HCT116 (cell line): ENCODE measurements at regions not wholly inside any gene's neighbourhood (a gene's known extent, or its start where the extent isn't known, plus 50 kb on each side); places are given as distances from the start of the nearest gene placed in this dataset.

ENCODE experiments used
- ATAC-seq: fragments of 200-7000 bp; cut with Tn5 transposase; 2 replicates; pipeline ENCODE4 v1.9.1; 2020; ENCODE audit warnings: mild to moderate bottlenecking, moderate library complexity
- BruUV-seq: library from RNA; stranded (reverse); fragments of 400-500 nt; replicated peaks from 2 replicates; lab custom pipeline; 2021; lab: Mats Ljungman, UMichigan
- CTCF ChIA-PET: fragments of 300-600 bp; sonication (Branson Sonifier 250); formaldehyde crosslinking; loops from one replicate; lab custom pipeline; 2021; ENCODE audit warnings: antibody characterized with exemption; lab: Charles Lee
- POLR2A ChIA-PET: fragments of 300-600, 350-600 bp; sonication (Branson Sonifier 250); formaldehyde crosslinking; loops from one replicate; lab custom pipeline; 2021; ENCODE audit warnings: antibody characterized with exemption; lab: Charles Lee
- RAD21 ChIA-PET, 2 experiments: fragments of 300-600 bp; sonication (Branson Sonifier 250); formaldehyde crosslinking; loops; one replicate each; lab custom pipeline; 2023; ENCODE audit warnings: low total read pairs in 2 of 2; ENCODE audit not compliant: uncharacterized antibody in 2 of 2, unreplicated experiment in 2 of 2, low non-redundant PET in 1 of 2; lab: Charles Lee
- DNase-seq: peaks from one replicate; pipeline ENCODE4 v3.0.0-alpha.2; 2010; ENCODE audit warnings: low read depth, low spot score
- H2AFZ ChIP-seq: fragments of 200-600 bp; shearing (Covaris generic), sonication (generic); 2 replicates; pipeline ENCODE4 v1.6.1; 2017; ENCODE audit warnings: low read depth, mixed run types, mixed read lengths, antibody characterized with exemption, low read length; ENCODE audit not compliant: poor library complexity, severe bottlenecking
- H3K27ac ChIP-seq: 2 replicates; pipeline ENCODE4 v1.5.1; 2012; ENCODE audit warnings: low read depth, low read length
- H3K27me3 ChIP-seq: fragments of 200-600 bp; sonication (generic); 2 replicates; pipeline ENCODE4 v1.6.1; 2016; ENCODE audit warnings: mixed run types, low read length, mixed read lengths; ENCODE audit not compliant: insufficient read depth
- H3K36me3 ChIP-seq, 2 experiments: fragments of 200-500 bp in 1 of 2; fragments of 200-600 bp in 1 of 2; sonication (Bioruptor generic) in 1 of 2; sonication (generic) in 1 of 2; 2 replicates each; pipeline versions ENCODE4 v1.5.1 to v1.6.1; 2014 to 2016; ENCODE audit warnings: low read length in 2 of 2, inconsistent platforms in 1 of 2, mixed read lengths in 1 of 2, mixed run types in 1 of 2; ENCODE audit not compliant: insufficient read depth in 2 of 2, control insufficient read depth in 1 of 2
- H3K4me1 ChIP-seq, 2 experiments: fragments of 200-600 bp in 1 of 2; sonication (generic) in 1 of 2; 2 replicates each; pipeline versions ENCODE4 v1.5.1 to v1.6.1; 2012 to 2017; ENCODE audit warnings: low read length in 2 of 2, inconsistent platforms in 1 of 2, mild to moderate bottlenecking in 1 of 2, mixed read lengths in 1 of 2, mixed run types in 1 of 2, moderate library complexity in 1 of 2; ENCODE audit not compliant: insufficient read depth in 2 of 2, control insufficient read depth in 1 of 2
- H3K4me2 ChIP-seq: fragments of 200-600 bp; sonication (generic); 2 replicates; pipeline ENCODE4 v1.6.1; 2017; ENCODE audit warnings: mixed run types, low read length, mixed read lengths
- H3K4me3 ChIP-seq, 2 experiments: fragments of 200-600 bp in 1 of 2; sonication (generic) in 1 of 2; replicated peaks in 1 of 2; 2 replicates each; pipeline ENCODE4 v1.5.1; 2011 to 2016; ENCODE audit warnings: low read length in 2 of 2, control low read depth in 1 of 2, low read depth in 1 of 2, mild to moderate bottlenecking in 1 of 2, mixed read lengths in 1 of 2, mixed run types in 1 of 2
- H3K79me2 ChIP-seq: fragments of 200-600 bp; sonication (generic); 2 replicates; pipeline ENCODE4 v1.6.1; 2017; ENCODE audit warnings: mild to moderate bottlenecking, mixed run types, low read length, moderate library complexity, mixed read lengths; ENCODE audit not compliant: insufficient read depth
- H3K9ac ChIP-seq: fragments of 200-600 bp; sonication (generic); 2 replicates; pipeline ENCODE4 v1.6.1; 2016; ENCODE audit warnings: low read length, mixed read lengths
- H3K9me2 ChIP-seq: fragments of 200-600 bp; sonication (generic), shearing (Covaris generic); 2 replicates; pipeline ENCODE4 v1.6.1; 2017; ENCODE audit warnings: mixed run types, mild to moderate bottlenecking, moderate library complexity; ENCODE audit not compliant: insufficient read depth
- H3K9me3 ChIP-seq, 2 experiments: fragments of 200-500 bp in 1 of 2; fragments of 200-600 bp in 1 of 2; sonication (Bioruptor generic) in 1 of 2; sonication (generic) in 1 of 2; 2 replicates each; pipeline ENCODE4 v1.6.1; 2014 to 2017; ENCODE audit warnings: low read length in 2 of 2, mixed read lengths in 2 of 2, inconsistent platforms in 1 of 2, low read depth in 1 of 2, mild to moderate bottlenecking in 1 of 2, mixed run types in 1 of 2, moderate library complexity in 1 of 2; ENCODE audit not compliant: control insufficient read depth in 1 of 2, insufficient read depth in 1 of 2
- H4K20me1 ChIP-seq: fragments of 200-600 bp; sonication (generic), shearing (Covaris generic); 2 replicates; pipeline ENCODE4 v1.6.1; 2017; ENCODE audit warnings: mixed run types, mild to moderate bottlenecking, moderate library complexity; ENCODE audit not compliant: insufficient read depth
- EGR1 ChIP-seq: IDR thresholded peaks from 2 replicates; pipeline ENCODE4 v1.6.1; 2012; ENCODE audit warnings: low read depth
- ELF1 ChIP-seq: IDR thresholded peaks from 2 replicates; pipeline ENCODE4 v1.6.1; 2012; ENCODE audit warnings: low read depth, borderline replicate concordance
- EZH2 ChIP-seq: fragments of 200-600 bp; sonication (generic); IDR thresholded peaks from 2 replicates; pipeline ENCODE4 v1.6.1; 2017; ENCODE audit warnings: antibody characterized with exemption, mixed run types
- EZH2phosphoT487 ChIP-seq: fragments of 200-600 bp; IDR thresholded peaks from 2 replicates; pipeline ENCODE4 v1.6.1; 2018; ENCODE audit warnings: antibody characterized with exemption, borderline replicate concordance
- FOSL1 ChIP-seq: IDR thresholded peaks from 2 replicates; pipeline ENCODE4 v1.6.1; 2012; ENCODE audit warnings: low read depth
- JUND ChIP-seq: IDR thresholded peaks from 2 replicates; pipeline ENCODE4 v1.6.1; 2012
- POLR2A ChIP-seq: IDR thresholded peaks from 2 replicates; pipeline ENCODE4 v1.7.0; 2011; ENCODE audit warnings: borderline replicate concordance; ENCODE audit not compliant: insufficient read depth, insufficient read length; ENCODE audit errors: extremely low read depth
- POLR2AphosphoS5 ChIP-seq: IDR thresholded peaks from 2 replicates; pipeline ENCODE4 v1.6.1; 2011; ENCODE audit warnings: mild to moderate bottlenecking, low read depth, low read length, moderate library complexity
- SIN3A ChIP-seq: IDR thresholded peaks from 2 replicates; pipeline ENCODE4 v1.6.1; 2012; ENCODE audit warnings: low read depth
- SRF ChIP-seq: IDR thresholded peaks from 2 replicates; pipeline ENCODE4 v1.6.1; 2012; ENCODE audit warnings: low read depth
- TCF7L2 ChIP-seq: IDR thresholded peaks from 2 replicates; pipeline ENCODE4 v1.7.0; 2011; ENCODE audit warnings: borderline replicate concordance, inconsistent platforms; ENCODE audit not compliant: insufficient read depth, insufficient read length; ENCODE audit errors: extremely low read depth
- YY1 ChIP-seq: IDR thresholded peaks from 2 replicates; pipeline ENCODE4 v1.6.1; 2011; ENCODE audit warnings: low read length, low read depth, moderate library complexity, mild to moderate bottlenecking; ENCODE audit not compliant: insufficient replicate concordance; ENCODE audit errors: extremely low read depth
- ZFX ChIP-seq: fragments of 450-650 bp; IDR thresholded peaks from 2 replicates; pipeline ENCODE4 v1.6.1; 2017
- ZNF274 ChIP-seq: fragments of 200-500 bp; sonication (Bioruptor generic); IDR thresholded peaks from 2 replicates; pipeline ENCODE4 v1.6.1; 2014; ENCODE audit warnings: mild to moderate bottlenecking, low read depth, low read length, inconsistent platforms
- intact Hi-C: fragments of 100-400 bp; cut with micrococcal nuclease; formaldehyde crosslinking; loops from 2 replicates; pipeline ENCODE4 v1.10.0; 2022
- TF ChIP-seq, protein P1 (sequence below): IDR thresholded peaks from 2 replicates; pipeline ENCODE4 v1.6.1; 2012
- TF ChIP-seq, protein P2 (sequence below): IDR thresholded peaks from 2 replicates; pipeline ENCODE4 v1.6.1; 2012
- TF ChIP-seq, protein P3 (sequence below), 3 experiments: fragments of 200-600 bp in 1 of 3; sonication (generic) in 1 of 3; IDR thresholded peaks in 2 of 3; conservative IDR thresholded peaks in 1 of 3; 2 replicates each; pipeline ENCODE4 v1.5.1; 2012 to 2017; ENCODE audit warnings: low read depth in 2 of 3, low read length in 2 of 3, antibody characterized with exemption in 1 of 3, borderline replicate concordance in 1 of 3, control low read depth in 1 of 3, mild to moderate bottlenecking in 1 of 3, mixed read lengths in 1 of 3, mixed run types in 1 of 3, moderate library complexity in 1 of 3; ENCODE audit not compliant: insufficient read depth in 1 of 3

DNA sequence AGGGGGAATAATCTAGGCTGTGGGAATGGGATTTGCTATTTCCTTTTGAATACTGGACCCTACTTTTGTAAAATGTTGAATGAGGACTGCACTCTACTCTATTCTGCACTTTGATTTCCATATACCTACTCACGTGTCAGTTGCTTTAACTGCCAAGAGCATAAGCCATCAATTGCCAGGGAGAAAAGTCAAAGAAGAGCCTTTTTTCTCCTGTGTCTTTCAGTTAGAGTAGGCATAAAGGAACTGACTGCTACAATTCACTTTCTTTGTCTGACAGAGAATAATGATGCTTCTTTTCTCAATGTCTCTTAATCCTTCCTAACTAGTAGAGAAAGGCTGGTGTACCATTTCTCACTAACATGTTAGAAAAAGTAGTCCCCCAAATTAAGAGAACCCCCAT is 231.6 kb downstream of the ELAVL2 start:
- CTCF ChIA-PET = no interaction called here
- peaks cover 5 to 36% of the 10 kb centered on the region in 2 experiments; a peak in 2 of 4 replicates for H3K9me3 ChIP-seq
- no peaks in the 10 kb centered on the region for H3K9me2 ChIP-seq
- H3K4me1 ChIP-seq = no peaks in the 10 kb centered on the region
- no TSS peak for BruUV-seq
- no peak overlapping the region for H3K9ac ChIP-seq
- no peaks in the 10 kb centered on the region for H3K27me3 ChIP-seq
- RAD21 ChIA-PET = no interaction called here
- H3K4me2 ChIP-seq = no peak overlapping the region
- ATAC-seq = no peak
- no peak overlapping the region for H2AFZ ChIP-seq
- POLR2A ChIA-PET = no interaction called here
- intact Hi-C loops = no loop called here
- no peaks in the 10 kb centered on the region for H4K20me1 ChIP-seq
- no peak overlapping the region for H3K27ac ChIP-seq
- H3K36me3 ChIP-seq = no peaks in the 10 kb centered on the region
- TF ChIP-seq YY1 = no peak
- TF ChIP-seq EZH2 = no peak
- no peak for TF ChIP-seq ZNF274
- no peak for TF ChIP-seq SRF
- TF ChIP-seq EZH2phosphoT487 = no peak
- TF ChIP-seq POLR2A = no peak
- TF ChIP-seq SIN3A = no peak
- no peak for TF ChIP-seq JUND
- no peak for TF ChIP-seq ZFX
- no peak for TF ChIP-seq POLR2AphosphoS5
- no peak for DNase-seq
- no peaks in the 10 kb centered on the region for H3K79me2 ChIP-seq
- H3K4me3 ChIP-seq = no peak overlapping the region

DNA sequence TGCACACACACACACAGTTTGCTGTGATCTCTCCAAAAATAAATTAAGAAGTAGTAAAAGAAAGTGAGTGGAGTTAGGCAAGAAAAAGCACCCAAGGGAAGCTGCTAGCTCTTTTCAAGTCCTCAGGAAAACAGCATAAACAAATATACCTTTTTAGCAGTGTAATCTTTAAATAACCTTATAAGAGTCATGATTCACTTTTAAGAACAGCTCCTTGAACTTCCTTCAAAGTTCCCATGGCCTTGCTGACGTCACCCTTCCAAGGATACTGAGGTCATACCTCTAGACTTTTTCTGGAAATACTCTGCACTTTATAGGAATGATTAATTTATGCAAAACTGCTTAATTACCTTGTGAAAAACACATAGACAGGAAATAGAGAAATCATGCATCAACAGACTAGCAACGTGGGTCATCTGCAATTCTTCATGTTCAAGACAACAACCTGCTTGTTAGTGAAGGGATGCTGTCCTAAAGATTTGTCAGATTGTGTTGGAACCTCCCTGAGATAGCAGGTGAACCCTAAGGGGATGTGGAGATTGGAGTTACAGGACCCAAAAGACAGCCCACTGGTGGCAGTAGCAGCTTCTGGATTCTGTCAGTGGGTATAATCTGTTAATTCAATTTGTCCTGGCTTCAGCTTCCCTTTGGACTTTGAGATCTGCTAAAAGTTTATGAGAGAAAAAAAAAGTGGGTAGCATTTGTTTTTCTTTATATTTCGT is 229.0 kb downstream of the ELAVL2 start:
- no peaks in the 10 kb centered on the region for H3K36me3 ChIP-seq
- ATAC-seq (no peak), DNase-seq (no peak)
- no peaks in the 10 kb centered on the region for H3K27me3 ChIP-seq
- no peaks in the 10 kb centered on the region for H4K20me1 ChIP-seq
- ChIA-PET POLR2A (no interaction called here), CTCF (no interaction called here), RAD21 (no interaction called here)
- H3K4me1 ChIP-seq = no peaks in the 10 kb centered on the region
- no TSS peak for BruUV-seq
- no peak overlapping the region for H2AFZ ChIP-seq
- intact Hi-C loops = no loop called here
- H3K9me3 ChIP-seq = peaks cover 5 to 18% of the 10 kb centered on the region in 2 experiments; a peak in 2 of 4 replicates
- no peaks in the 10 kb centered on the region for H3K9me2 ChIP-seq
- H3K4me2 ChIP-seq = no peak overlapping the region
- H3K27ac ChIP-seq = no peak overlapping the region
- H3K9ac ChIP-seq = no peak overlapping the region
- no peaks in the 10 kb centered on the region for H3K79me2 ChIP-seq
- H3K4me3 ChIP-seq = no peak overlapping the region
- TF ChIP-seq EZH2phosphoT487 (no peak), ZFX (no peak), EZH2 (no peak), TCF7L2 (no peak), SRF (no peak), EGR1 (no peak), YY1 (no peak), ELF1 (no peak), FOSL1 (no peak)
- TF ChIP-seq, protein P1, sequence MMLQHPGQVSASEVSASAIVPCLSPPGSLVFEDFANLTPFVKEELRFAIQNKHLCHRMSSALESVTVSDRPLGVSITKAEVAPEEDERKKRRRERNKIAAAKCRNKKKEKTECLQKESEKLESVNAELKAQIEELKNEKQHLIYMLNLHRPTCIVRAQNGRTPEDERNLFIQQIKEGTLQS = no peak
- TF ChIP-seq, protein P2, sequence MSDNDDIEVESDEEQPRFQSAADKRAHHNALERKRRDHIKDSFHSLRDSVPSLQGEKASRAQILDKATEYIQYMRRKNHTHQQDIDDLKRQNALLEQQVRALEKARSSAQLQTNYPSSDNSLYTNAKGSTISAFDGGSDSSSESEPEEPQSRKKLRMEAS = no peak
- TF ChIP-seq, protein P3, sequence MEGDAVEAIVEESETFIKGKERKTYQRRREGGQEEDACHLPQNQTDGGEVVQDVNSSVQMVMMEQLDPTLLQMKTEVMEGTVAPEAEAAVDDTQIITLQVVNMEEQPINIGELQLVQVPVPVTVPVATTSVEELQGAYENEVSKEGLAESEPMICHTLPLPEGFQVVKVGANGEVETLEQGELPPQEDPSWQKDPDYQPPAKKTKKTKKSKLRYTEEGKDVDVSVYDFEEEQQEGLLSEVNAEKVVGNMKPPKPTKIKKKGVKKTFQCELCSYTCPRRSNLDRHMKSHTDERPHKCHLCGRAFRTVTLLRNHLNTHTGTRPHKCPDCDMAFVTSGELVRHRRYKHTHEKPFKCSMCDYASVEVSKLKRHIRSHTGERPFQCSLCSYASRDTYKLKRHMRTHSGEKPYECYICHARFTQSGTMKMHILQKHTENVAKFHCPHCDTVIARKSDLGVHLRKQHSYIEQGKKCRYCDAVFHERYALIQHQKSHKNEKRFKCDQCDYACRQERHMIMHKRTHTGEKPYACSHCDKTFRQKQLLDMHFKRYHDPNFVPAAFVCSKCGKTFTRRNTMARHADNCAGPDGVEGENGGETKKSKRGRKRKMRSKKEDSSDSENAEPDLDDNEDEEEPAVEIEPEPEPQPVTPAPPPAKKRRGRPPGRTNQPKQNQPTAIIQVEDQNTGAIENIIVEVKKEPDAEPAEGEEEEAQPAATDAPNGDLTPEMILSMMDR (IDR thresholded peaks at IDR 0.05 in 2 of 3, conservative IDR thresholded peaks at IDR 0.05 in 1 of 3; ENCODE audit: borderline replicate concordance in 1 of 3, insufficient read depth in 1 of 3, low read depth in 2 of 3, low read length in 2 of 3) = no peak
